NCI-H524 (cell line): ENCODE measurements at regions not wholly inside any gene's neighbourhood (a gene's known extent, or its start where the extent isn't known, plus 50 kb on each side); places are given as distances from the start of the nearest gene placed in this dataset.
"Not testable (repeated sequence)": the region's sequence is repeated elsewhere in the genome, so short reads cannot be mapped to it uniquely, and the experiment has no call there.

Experiments
- DNase-seq, 2 experiments: peaks; one replicate each; lab custom pipeline; 2025; lab: John Stamatoyannopoulos, UW

DNA sequence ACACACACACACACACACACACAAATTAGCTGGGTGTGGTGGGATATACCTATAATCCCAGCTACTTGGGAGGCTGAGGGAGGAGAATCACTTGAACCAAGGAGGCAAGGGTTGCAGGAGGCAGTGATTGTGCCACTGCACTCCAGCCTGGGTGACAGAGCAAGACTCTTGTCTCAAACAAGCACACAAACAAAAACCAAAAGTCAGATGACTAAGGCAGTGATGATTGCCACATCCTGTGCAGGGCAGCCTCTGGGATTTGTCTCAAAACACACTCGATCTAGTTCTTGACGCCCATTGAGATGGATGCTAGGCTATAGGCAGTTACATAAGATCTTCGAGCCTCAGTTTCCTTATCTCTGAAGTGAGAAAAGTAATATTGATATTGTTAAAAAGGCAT is 183.1 kb upstream of the NOTCH2NLA start:
- DNase-seq, result not testable (repeated sequence)

- DNase-seq, result peak in 1 of 2 experiments; percentile 24
Measured at GRCh38 chr1:146409817-146410441, 181.1 kb upstream of the NOTCH2NLA start.

GRCh38 chr1:146409116-146409801 is 180.4 kb upstream of the NOTCH2NLA start:
- peak; percentile 12 to 70 for DNase-seq

DNA sequence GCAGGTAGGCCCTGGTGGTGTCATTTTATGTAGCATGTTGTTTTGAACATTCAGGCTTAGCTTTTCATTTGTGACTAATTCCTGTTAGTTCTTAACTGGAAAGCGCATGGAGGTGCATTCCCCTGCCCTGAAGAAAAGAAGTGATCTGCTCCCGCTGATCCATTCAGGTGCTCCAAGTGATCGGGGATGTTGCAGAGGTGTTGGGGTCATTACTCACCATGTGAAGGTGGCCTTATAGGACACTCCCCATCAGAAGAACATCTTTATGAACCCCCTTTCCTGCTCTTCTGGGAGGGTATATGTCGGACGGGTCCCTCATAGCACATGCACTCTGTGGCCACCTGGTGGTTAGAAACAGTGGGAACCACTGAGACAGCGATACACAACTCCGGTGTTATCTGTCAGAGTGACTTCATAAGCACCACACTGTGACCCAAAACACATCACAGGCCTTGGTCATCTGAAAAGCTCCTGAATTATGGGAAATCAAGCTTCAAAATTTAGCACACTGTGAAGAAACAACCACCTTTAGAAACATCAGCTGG is 172.5 kb upstream of the NOTCH2NLA start:
- not testable (repeated sequence) for DNase-seq

DNA sequence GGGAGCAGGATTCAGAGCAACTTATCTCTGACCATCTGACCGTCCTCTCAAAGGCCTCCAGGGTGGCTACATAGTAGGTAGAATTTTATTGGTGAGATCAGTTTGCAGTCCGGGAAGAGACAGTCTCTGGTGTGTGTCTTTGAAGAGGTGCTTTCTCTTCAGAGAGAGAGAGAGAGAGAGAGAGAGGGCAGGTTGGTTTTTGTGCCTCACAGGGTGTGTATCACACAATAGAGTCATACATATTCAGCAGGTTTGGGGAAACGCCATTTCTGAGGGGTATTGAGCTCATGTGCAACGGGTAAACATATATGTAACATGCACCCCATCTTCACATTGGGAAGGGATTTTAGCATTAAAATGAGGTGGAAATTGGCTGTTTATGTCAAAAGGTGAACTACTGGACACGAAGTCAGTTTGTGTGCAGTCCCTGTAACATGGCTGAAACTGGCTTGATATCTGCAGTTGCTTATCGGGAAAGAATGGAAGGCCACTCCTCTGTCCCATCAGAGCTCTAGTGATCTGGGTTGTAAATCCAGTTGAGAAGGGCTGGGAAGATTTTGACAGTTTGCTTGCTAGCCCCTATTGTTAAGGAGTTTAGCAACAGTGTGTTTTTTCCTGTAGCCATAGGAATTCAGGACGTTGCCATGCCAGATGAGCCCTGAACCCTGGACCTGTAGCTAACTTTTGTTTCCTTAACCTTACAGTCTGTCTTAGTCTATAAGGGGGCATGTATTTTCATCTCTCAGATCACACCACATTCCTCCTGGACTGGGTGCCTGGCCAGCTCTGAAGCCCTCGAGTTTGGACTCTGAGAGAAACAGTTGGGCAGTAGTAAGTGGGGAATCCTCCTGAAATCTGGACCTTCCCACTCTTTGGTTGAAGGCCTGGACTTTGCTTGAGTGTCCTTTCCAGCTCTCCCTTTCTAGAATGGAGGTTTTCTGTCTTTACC is 171.6 kb upstream of the NOTCH2NLA start:
- not testable (repeated sequence) for DNase-seq

- DNase-seq, result not testable (repeated sequence)
Measured at GRCh38 chr1:146399225-146399624, 170.4 kb upstream of the NOTCH2NLA start.

- not testable (repeated sequence) for DNase-seq
Measured at GRCh38 chr1:146396801-146397200, 168.0 kb upstream of the NOTCH2NLA start.

DNA sequence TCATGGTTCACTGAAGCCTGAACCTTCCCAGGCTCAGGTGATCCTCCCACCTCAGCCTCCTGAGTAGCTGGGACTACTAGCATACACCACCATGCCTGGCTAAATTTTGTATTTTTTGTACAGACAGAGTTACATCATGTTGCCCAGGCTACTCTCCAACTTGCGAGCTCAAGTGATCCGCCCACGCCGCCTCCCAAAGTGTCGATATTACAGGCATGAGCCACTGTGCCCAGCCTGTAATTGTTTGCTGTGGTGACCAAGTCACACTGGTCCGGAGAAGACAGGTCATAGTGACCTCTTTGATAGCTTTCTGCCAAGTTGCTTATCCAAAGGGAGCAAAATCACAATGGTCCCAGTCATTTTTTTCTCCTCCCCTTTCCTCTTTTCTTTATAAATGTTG is 167.4 kb upstream of the NOTCH2NLA start:
- not testable (repeated sequence) for DNase-seq

DNA sequence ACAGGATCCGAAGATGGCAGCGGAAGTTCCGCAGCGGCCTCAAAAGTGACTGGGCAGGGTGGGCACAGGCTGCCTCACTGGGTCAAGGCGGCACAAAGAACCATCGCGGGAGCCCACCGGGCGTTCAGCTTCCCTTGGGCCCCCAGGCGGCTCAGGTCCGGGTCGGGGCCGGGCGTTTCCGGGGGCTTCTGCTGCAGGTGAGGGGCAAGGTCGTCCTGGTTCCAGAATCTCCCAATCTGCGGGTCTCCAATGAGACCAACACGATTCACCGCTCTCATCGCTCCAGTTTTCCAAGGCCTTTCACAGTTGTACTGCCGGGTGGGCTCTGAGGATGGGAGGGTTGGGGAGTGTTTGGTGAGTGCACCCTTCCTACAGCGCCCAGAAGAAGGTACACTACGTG is 165.0 kb upstream of the NOTCH2NLA start:
- DNase-seq, result not testable (repeated sequence)

DNA sequence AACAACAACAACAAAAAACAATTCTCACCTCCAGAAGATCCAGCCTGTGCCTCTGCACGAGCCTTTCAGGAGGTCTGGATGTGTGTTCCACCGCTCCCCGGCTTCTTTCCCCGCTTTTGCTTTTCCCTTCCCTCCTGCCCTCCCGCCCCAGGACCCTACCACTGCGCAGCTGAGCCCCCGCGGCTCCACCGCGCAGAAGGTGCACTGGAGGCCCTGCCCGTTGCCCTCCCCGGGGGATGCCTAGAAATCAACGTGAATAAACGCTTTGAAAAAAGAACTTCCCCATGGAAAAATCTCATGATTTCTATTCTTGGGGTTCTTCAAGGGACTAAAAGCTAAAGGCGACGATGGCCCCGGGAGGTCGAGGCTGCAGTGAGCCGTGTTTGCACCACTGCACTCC is 164.3 kb upstream of the NOTCH2NLA start:
- DNase-seq, result not testable (repeated sequence)

DNA sequence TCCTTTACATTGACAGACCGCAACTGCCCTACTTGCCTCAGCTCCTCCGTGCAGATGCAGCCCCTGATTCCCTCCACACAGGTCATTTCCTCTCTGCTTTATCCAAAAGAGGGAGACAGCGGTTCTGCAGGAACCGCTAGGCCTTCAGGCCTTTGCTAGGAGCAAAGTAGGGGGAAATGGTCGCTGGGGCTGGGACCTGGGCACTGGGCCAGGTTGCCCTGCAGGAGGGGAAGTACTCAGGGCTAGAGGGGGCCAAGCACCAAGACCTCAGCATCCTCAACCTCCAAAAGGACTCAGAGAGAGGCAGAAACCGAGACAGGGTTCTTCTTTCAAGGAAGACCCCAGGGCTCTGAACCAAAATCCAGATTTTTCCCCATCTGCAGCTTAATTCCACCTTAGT is 160.4 kb upstream of the NOTCH2NLA start:
- DNase-seq, result not testable (repeated sequence)

DNA sequence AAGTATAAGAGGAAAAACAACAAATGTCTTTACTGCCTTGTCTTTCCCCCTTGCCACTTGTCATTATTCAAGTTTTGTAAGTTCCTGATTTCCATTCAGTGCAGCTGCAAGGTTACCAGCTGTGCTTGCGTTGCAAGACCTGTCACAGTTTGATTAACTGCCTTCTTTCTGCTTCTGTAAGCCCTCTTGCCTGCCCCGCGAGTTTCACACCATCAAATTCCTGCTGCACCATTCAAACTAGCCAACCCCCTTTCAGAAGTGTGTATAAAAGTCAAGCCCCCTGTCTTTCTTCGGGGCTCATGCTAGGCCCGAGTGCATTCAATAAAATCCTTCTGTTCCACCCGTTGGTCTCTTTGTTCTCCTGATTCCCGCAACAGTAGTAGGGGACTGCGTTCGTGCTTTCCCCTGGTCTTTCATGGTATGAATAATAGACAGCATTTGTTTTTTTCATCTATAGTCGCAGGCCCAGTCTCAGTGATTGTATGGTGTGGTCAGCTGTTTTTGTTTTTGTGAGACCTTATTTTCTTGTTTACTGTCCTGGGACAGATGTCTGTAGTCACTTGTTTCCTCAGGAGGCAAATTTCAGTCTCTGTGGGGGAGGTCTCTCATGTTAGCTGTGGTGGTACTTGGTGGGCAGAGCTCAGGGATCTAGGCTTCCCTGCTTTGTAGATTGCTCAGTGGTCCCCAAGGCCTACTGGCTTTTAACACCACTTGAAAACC is 159.1 kb upstream of the NOTCH2NLA start:
- DNase-seq, result peak in 1 of 2 experiments; percentile 3

GRCh38 chr1:146386851-146387749 is 158.3 kb upstream of the NOTCH2NLA start:
- DNase-seq, result peak; percentile 70 to 81

- DNase-seq, result peak in 1 of 2 experiments; percentile 4
Measured at GRCh38 chr1:146381196-146381595, 152.4 kb upstream of the NOTCH2NLA start.

DNA sequence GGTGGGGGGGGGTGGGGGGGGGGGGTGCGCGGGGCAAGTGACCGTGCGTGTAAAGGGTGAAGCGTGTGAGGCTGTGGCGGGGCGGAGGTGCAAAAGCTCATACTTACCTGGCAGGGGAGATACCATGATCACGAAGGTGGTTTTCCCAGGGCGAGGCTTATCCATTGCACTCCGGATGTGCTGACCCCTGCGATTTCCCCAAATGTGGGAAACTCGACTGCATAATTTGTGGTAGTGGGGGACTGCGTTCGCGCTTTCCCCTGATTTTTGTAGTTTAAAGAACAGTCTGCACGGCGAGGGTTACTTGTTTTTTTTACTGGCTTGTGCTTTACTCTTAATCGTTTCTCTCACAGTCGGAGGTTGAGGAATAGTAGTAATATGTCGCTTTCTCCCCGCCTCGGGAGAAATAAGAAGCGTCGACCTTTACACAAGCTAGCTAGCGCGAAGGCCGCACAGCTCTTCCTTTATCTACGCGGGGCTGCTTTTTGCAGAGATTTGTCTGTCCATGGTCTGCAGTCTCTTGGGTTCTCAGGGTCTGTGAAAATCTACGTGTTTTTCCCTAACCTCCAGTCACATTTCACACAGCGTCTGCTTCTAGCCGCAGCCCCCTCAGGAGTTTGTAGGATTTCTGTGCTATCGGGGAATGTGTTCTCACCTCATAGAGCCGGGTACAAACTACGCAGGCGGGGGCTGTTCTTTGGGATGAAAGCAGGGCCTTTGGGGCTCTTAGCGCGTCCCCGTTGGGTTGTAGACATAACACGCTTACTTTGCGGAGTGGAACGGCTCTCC is 148.1 kb upstream of the NOTCH2NLA start:
- peak; percentile 78 to 90 for DNase-seq

GRCh38 chr1:146376309-146376707 is 147.5 kb upstream of the NOTCH2NLA start:
- peak; percentile 29 to 77 for DNase-seq

- DNase-seq, result not testable (repeated sequence)
Measured at GRCh38 chr1:146375108-146375507, 146.3 kb upstream of the NOTCH2NLA start.

DNA sequence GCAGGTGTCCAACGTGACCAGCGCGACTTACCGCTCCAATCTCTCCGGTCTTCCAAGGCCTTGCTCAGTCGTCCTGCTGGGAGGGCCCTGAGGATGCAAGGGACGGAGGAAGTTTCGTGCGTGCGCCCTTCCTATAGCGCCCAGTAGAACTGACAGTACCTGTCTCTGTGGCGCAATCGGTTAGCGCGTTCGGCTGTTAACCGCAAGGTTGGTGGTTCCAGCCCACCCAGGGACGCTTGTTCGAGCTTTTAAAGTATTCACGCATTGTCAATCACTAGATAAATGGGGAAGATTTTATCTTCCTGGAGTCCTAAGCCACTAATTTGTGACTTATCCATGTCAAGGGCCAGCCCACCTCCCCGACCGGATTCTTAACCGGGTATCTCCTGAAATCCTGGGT is 141.1 kb upstream of the NOTCH2NLA start:
- peak; percentile 46 to 82 for DNase-seq

GRCh38 chr1:146355373-146355772 is 126.6 kb upstream of the NOTCH2NLA start:
- not testable (repeated sequence) for DNase-seq
